NCI-H460 (cell line): ENCODE measurements at regions not wholly inside any gene's neighbourhood (a gene's known extent, or its start where the extent isn't known, plus 50 kb on each side); places are given as distances from the start of the nearest gene placed in this dataset.
"Not testable (repeated sequence)": the region's sequence is repeated elsewhere in the genome, so short reads cannot be mapped to it uniquely, and the experiment has no call there.

ENCODE experiments used
- DNase-seq: peaks from one replicate; pipeline ENCODE4 v3.0.0-alpha.2; 2016; ENCODE audit warnings: low read depth; ENCODE audit errors: extremely low read depth

- no peak for DNase-seq
Measured at GRCh38 chr2:63737081-63737751, 104.5 kb upstream of the UGP2 start.

- no peak for DNase-seq
Measured at GRCh38 chr2:63738019-63738418, 103.7 kb upstream of the UGP2 start.

GRCh38 chr2:63739180-63739579 is 102.5 kb upstream of the UGP2 start:
- DNase-seq: not testable (repeated sequence)

GRCh38 chr2:63740020-63740419 is 101.7 kb upstream of the UGP2 start:
- no peak for DNase-seq

GRCh38 chr2:63740943-63741342 is 100.8 kb upstream of the UGP2 start:
- DNase-seq: no peak

GRCh38 chr2:63741884-63742579 is 99.7 kb upstream of the UGP2 start:
- no peak for DNase-seq

- DNase-seq: no peak
Measured at GRCh38 chr2:63742580-63742976, 99.1 kb upstream of the UGP2 start.

- no peak for DNase-seq
Measured at GRCh38 chr2:63743170-63743981, 98.3 kb upstream of the UGP2 start.

- no peak for DNase-seq
Measured at GRCh38 chr2:63743982-63744966, 97.4 kb upstream of the UGP2 start.

- not testable (repeated sequence) for DNase-seq
Measured at GRCh38 chr2:63746548-63746947, 95.1 kb upstream of the UGP2 start.

GRCh38 chr2:63751901-63752300 is 89.8 kb upstream of the UGP2 start:
- no peak for DNase-seq

- DNase-seq: no peak
Measured at GRCh38 chr2:63755216-63755615, 86.5 kb upstream of the UGP2 start.

GRCh38 chr2:63755965-63756364 is 85.7 kb upstream of the UGP2 start:
- DNase-seq: no peak

- no peak for DNase-seq
Measured at GRCh38 chr2:63763391-63763941, 78.2 kb upstream of the UGP2 start.

- DNase-seq: no peak
Measured at GRCh38 chr2:63764630-63765029, 77.1 kb upstream of the UGP2 start.

- DNase-seq: no peak
Measured at GRCh38 chr2:63765117-63765516, 76.6 kb upstream of the UGP2 start.

GRCh38 chr2:63767307-63767706 is 74.4 kb upstream of the UGP2 start:
- no peak for DNase-seq

GRCh38 chr2:63768051-63768450 is 73.6 kb upstream of the UGP2 start:
- no peak for DNase-seq

- no peak for DNase-seq
Measured at GRCh38 chr2:63769915-63770314, 71.8 kb upstream of the UGP2 start.

- no peak for DNase-seq
Measured at GRCh38 chr2:63772061-63772460, 69.6 kb upstream of the UGP2 start.
